ENCODE measurements at regions not wholly inside any gene's neighbourhood (a gene's known extent, or its start where the extent isn't known, plus 50 kb on each side); places are given as distances from the start of the nearest gene placed in this dataset.
"Not testable (repeated sequence)": the region's sequence is repeated elsewhere in the genome, so short reads cannot be mapped to it uniquely, and the experiment has no call there.

GRCh38 chr7:96558530-96558929 lies 151.1 kb downstream of the SEM1 start:
- DNase-seq: no peak

DNA sequence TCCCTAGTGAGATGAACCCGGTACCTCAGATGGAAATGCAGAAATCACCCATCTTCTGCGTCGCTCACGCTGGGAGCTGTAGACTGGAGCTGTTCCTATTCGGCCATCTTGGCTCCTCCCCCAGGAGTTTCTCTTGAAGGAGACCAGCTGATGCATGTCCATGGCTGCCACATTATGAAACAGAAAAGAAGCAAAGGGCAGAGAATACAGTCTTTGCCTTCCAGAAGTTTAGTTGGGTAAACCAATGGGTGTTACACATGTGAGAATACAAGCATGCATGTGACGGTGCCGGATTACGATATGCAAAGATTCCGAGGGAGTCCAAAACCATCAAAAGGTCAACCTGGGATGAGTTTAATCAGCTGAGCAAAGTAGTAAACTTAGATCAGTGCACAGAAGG lies 151.6 kb downstream of the SEM1 start:
- no peak for DNase-seq

- DNase-seq: not testable (repeated sequence)
These were observed 152.0 kb downstream of the SEM1 start for GRCh38 chr7:96557598-96557997.

- DNase-seq: peak; percentile 80
These were observed 161.0 kb downstream of the SEM1 start for GRCh38 chr7:96548664-96549063.

DNA sequence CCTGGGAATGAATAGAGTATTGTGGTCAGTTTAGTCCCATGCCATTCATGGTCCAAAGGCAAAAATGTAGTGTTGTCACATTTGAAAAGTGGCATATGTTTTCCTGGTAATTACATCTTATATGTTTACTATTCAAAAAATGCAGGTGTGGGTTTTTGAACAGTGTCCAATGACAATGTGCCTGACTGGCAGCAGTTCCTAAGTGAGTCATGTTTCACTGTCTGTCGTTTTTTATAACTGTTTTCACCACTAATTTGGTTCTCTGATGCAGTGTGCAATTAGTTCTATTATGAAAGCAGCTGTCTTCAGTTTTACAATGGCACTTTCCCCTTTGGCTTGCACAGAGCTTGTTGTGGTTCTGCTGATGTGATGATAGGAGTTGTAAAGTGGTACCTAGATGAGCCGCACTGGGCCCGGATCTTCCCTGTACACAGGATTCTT lies 162.3 kb downstream of the SEM1 start:
- peak; percentile 57 for DNase-seq

- DNase-seq: no peak
These were observed 163.2 kb downstream of the SEM1 start for GRCh38 chr7:96546426-96546825.

GRCh38 chr7:96539471-96539870 lies 170.2 kb downstream of the SEM1 start:
- no peak for DNase-seq

DNA sequence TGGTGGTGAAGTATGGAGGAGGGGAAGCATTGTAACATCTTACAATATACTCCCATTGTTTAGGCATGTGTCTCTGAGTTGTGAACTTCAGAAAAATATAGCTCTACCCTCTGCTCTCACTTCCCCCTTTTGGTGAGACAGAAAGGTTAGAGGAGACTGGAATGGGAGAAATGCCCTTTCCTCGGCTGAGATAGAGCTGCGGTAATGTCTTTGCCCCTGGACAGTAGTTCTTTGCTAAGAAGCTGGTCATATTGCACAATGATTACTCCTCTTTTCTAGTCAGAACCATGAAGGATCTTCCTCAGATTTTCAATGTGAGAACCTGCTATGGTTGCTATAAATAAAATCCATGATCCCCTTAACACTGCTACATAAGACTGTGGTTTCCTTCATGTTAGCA lies 171.0 kb downstream of the SEM1 start:
- no peak for DNase-seq

- no peak for DNase-seq
These were observed 175.4 kb downstream of the SEM1 start for GRCh38 chr7:96534221-96534620.

- DNase-seq: peak; percentile 5
These were observed 177.2 kb downstream of the SEM1 start for GRCh38 chr7:96532428-96532935.

DNA sequence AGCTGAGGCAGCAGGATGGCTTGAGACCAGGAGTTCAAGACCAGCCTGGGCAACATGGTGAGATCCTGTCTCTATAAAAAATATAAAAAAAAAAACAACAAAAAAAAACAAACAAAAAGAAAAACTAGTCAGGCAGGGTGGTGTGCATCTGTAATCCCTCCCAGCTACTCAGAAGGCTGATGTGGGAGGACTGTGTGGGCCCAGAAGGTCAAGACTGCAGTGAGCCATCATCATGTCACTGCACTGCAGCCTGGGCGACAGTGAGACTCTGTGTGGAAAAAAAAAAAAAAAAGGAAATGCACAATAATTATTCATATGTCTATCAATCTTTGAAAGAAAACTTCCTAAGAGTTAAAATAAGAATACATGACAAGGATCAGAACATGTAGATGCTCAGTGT lies 178.3 kb downstream of the SEM1 start:
- no peak for DNase-seq

GRCh38 chr7:96530786-96531185 lies 178.9 kb downstream of the SEM1 start:
- DNase-seq: no peak

- no peak for DNase-seq
These were observed 182.4 kb downstream of the SEM1 start for GRCh38 chr7:96527133-96527827.

- DNase-seq: no peak
These were observed 183.2 kb downstream of the SEM1 start for GRCh38 chr7:96526496-96526895.

DNA sequence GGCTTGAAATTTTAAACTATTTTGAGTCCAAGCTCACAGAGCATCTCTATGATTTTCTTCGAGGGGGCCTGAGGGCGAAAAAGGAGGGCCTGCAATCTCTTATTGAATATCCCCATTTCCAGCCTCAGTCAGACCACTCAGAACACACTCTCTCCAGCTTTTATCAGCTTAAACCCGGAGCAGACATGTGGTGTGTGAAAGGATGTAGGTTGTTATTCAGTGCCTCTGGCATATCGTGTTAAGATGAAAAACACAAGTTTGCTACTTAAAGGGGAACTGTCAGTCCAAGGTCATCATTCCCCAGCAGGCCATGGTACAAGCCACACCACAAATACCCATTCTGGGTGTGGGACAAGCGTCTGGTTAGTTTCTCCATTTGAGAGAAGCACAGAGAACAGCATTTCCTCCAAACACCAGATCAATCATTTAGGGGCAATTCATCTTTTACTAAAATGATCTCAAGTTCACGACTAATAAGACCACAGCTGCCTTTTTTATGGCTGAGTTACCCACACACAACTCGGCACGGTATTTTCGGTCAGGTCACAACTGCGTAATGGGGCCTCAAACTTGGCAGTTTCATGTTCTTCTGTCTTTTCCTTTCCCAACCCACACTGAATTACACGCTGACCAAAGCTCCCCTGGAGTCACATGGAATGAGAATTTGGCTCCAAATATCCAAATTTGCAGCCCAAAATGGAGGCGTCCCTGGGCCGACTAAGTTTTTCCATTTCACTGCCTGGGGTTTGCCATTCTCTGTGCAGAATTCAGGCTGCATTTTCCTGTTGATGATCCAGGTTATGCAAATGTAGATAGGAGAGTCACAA lies 188.4 kb downstream of the SEM1 start:
- DNase-seq: no peak

DNA sequence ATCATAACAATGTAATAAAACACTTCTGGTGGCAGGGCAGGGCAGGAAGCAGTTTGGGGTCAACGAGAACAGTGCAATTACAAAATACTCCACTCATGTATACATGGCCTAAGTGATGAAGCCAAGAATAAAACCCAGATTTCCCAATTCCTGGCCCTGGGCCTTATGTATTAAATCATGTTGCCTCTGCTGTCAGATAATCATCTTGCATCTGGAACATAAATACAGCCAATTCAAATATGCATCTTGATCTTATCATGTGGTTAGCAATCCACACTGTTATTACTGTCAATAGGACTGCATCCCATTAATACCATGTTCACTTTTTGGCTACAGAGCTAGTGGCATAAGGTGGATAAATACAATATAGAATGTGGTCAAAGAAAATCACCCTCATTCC lies 186.5 kb upstream of the SLC25A13 start:
- DNase-seq: peak; percentile 10

DNA sequence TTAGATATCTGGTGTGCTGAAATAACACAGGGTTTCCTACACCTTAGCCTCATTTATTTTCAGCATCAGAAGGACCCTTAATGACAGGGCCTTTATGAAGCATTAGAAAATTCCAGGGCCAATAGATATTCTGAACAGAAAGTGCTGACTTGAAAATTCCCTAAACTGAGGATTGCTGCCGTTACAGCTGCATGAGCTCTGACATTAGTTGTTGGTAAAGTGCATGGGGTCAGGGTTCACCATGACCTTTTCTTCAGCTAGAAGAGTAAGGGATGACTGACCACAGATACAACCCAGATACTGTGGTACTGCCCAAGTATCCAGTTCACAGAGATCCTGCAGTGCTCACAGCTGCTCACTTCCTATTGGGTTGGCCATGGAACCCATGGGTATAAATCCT lies 181.7 kb upstream of the SLC25A13 start:
- DNase-seq: no peak

GRCh38 chr7:96501318-96501717 lies 179.4 kb upstream of the SLC25A13 start:
- no peak for DNase-seq

- DNase-seq: peak; percentile 66
These were observed 177.6 kb upstream of the SLC25A13 start for GRCh38 chr7:96499532-96499931.

DNA sequence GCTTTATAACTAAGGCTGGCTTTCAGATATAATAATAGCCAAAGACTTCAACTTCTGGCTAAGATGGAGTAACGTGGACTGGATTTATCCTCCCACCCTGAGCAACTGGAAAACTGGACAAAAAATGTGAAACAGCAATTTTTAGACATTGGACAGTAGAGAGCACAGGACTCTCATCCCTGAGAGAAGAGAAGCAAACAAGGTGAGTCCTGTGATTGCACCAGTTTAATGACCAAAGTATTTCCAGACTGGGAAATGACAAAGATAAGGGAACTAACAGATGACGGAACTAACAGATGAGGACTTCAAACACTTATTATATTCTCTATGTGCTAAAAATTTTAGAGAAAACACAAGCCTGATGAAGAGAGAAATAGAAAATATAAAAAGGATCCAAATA lies 175.7 kb upstream of the SLC25A13 start:
- DNase-seq: no peak

DNA sequence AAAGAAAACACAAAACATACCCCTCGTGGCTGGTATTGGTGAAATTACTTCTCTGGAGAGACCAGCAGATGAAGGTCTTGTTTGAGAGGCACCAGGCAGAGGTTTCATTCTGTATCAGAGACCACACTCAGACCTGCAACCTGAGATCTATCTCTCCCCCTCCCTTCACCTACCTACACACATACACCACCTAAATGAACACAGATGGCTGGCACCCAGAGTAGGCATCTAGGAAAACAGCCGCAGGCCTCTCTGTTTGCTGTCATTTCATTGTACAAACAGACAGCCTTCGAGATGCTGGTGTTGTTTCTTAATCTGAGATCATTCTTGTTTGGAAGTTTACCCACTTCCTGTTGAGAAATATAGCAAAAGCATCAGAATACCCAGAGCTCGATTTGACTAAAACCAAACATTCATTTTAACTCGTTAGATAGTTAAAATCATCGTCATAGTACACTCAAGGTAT lies 173.9 kb upstream of the SLC25A13 start:
- peak; percentile 87 for DNase-seq

DNA sequence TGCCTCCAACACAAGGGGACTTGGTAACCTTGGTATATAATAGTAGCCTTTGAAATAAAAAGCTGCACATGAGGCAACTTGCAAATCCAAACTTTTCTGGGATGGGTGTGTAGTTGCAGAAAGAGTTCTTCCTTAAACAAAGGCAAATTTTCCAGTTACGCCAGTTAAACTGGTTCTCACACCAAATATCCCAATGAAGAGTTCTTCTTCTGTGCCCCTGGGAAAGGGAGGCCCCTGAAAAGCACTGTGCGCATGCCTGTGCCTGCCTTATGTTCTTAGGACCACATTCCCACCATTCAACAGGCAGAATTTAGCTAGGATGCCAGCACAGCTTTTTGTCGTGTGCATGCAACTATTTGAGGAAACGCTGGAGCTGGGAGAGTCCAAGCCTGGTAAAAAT lies 164.8 kb upstream of the SLC25A13 start:
- no peak for DNase-seq

GRCh38 chr7:96484845-96485244 lies 162.9 kb upstream of the SLC25A13 start:
- no peak for DNase-seq

DNA sequence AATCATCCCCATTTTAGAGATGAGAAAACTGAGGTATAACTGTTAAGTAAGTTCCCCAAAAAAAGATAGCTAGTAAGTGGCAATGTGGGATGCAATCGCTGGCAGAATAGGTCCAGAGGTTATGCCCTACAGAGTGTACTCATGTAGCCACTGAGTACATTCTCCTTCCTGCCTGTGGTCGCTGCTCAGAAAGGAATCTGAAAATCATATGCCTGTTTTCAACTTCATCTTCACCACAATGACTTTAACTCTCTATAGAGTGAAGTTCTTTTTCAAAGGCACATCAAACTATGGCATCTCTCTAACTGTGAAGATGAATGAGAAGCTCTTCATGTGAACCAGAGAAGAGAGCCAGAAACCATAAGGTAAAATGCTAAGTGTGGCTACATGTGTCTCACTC lies 162.2 kb upstream of the SLC25A13 start:
- no peak for DNase-seq

Measured in NCI-H2029 (cell line).